VCaP (cell line): ENCODE measurements at regions not wholly inside any gene's neighbourhood (a gene's known extent, or its start where the extent isn't known, plus 50 kb on each side); places are given as distances from the start of the nearest gene placed in this dataset.

Source experiments
- H3K27ac ChIP-seq: fragments of 450-650 bp; 2 replicates; pipeline ENCODE4 v1.5.1; 2017
- TF ChIP-seq, protein P1 (sequence below): fragments of 450-650 bp; conservative IDR thresholded peaks from 2 replicates; pipeline ENCODE4 v1.5.1; 2017; ENCODE audit warnings: mild to moderate bottlenecking, moderate library complexity

- no peak overlapping the region for H3K27ac ChIP-seq
- TF ChIP-seq, protein P1, sequence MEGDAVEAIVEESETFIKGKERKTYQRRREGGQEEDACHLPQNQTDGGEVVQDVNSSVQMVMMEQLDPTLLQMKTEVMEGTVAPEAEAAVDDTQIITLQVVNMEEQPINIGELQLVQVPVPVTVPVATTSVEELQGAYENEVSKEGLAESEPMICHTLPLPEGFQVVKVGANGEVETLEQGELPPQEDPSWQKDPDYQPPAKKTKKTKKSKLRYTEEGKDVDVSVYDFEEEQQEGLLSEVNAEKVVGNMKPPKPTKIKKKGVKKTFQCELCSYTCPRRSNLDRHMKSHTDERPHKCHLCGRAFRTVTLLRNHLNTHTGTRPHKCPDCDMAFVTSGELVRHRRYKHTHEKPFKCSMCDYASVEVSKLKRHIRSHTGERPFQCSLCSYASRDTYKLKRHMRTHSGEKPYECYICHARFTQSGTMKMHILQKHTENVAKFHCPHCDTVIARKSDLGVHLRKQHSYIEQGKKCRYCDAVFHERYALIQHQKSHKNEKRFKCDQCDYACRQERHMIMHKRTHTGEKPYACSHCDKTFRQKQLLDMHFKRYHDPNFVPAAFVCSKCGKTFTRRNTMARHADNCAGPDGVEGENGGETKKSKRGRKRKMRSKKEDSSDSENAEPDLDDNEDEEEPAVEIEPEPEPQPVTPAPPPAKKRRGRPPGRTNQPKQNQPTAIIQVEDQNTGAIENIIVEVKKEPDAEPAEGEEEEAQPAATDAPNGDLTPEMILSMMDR, result no peak
Observed at GRCh38 chr11:92897487-92897886, 72.0 kb upstream of the MTNR1B start.

GRCh38 chr11:92902417-92902816 lies 67.0 kb upstream of the MTNR1B start:
- TF ChIP-seq, protein P1, result no peak
- H3K27ac ChIP-seq, result no peak overlapping the region

DNA sequence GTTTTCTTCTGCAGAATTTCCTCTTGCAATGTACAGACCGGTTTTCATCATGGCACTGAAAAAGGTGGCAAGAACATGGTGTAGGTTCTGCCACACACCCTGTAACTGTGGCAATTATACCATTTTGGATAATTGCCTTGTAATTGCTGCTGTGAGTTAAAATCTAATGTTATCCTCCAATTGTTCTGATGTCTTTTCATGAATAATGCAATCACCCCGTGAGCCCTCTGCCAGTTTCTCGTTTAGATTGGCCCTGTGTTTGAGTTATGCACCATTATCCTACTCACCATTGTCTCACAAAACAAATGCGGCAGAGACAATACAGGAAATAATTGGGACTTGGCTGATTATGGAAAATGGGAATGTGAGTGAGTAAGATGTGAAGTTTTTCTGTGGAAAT lies 61.8 kb upstream of the MTNR1B start:
- TF ChIP-seq, protein P1, result no peak
- no peak overlapping the region for H3K27ac ChIP-seq

- no peak overlapping the region for H3K27ac ChIP-seq
- TF ChIP-seq, protein P1, result no peak
Observed at GRCh38 chr11:92909214-92909613, 60.2 kb upstream of the MTNR1B start.

- peak overlapping the region; percentile 14; the same call in 1 of the 2 replicates for H3K27ac ChIP-seq
- TF ChIP-seq, protein P1, result no peak
Observed at GRCh38 chr11:92911478-92911877, 58.0 kb upstream of the MTNR1B start.

GRCh38 chr11:92915551-92915950 lies 53.9 kb upstream of the MTNR1B start:
- TF ChIP-seq, protein P1, result no peak
- H3K27ac ChIP-seq, result no peak overlapping the region

- TF ChIP-seq, protein P1, result no peak
- H3K27ac ChIP-seq, result no peak overlapping the region
Observed at GRCh38 chr11:92916299-92916698, 53.2 kb upstream of the MTNR1B start.

DNA sequence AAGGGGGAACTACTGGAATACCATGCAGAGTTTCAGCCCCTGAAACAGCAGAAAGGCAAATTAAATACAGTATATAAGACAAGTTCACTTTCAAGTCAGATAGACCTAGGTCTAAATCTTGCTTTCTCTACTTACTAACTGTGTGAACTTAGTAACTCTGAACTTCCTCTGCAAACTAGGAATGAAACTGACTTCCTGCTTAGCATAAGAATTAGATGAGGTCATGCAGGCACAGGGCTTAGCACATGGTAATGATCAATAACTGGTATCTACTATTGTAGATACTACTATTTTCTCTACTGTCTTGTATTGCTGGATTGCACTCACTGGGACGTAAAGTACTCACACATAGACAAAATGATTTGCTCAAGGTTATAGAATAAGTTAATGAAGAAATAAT lies 51.5 kb upstream of the MTNR1B start:
- no peak overlapping the region for H3K27ac ChIP-seq
- TF ChIP-seq, protein P1, result no peak
